ENCODE measurements at regions not wholly inside any gene's neighbourhood (a gene's known extent, or its start where the extent isn't known, plus 50 kb on each side); places are given as distances from the start of the nearest gene placed in this dataset.
A peak's percentile ranks its signal among the peaks of the same experiment; 100 is the strongest.
"Not testable (repeated sequence)": the region's sequence is repeated elsewhere in the genome, so short reads cannot be mapped to it uniquely, and the experiment has no call there.

DNA sequence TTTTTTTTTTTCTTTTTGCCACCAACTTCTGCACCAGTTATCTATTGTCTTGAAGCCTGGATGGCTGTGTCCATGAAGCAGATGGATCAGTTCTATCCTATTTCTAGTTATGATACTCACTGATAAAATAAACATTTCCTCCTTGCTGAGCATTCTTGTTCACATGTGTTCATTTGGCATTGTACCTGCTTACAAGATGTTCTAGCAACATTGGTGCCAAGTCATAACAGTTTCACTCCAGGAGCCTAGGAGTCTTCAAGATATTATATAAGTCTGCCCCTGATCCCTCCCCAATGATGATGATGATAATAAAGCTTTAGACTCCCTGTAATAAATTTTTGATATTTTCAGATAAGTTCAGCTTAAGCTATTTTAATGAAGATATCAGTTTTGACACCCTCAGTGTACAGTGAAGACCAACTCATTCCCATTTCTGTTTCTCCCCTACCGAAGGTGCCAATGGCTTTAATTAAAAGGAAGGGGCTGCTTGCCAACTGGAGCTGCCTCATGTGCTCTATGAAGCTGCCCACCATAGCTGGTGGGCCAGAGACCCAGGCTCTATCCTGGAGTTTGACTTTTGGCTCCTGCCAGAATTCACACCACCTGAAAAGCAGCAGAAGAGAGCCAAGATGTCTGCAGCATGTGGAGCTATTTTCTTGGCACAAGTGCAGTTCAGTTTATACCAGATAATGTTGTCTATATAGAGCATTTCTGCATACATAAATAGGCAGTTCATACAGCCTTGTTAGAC, 265.4 kb upstream of the TET2 start:
- no peak for DNase-seq (ENCODE audit: low read depth in 4 of 4, low spot score in 3 of 4)

- DNase-seq (ENCODE audit: low read depth in 4 of 4, low spot score in 3 of 4) = no peak
Observed at GRCh38 chr4:104890598-104891275, 255.9 kb upstream of the TET2 start.

- no peak for DNase-seq (ENCODE audit: low read depth in 4 of 4, low spot score in 3 of 4)
Observed at GRCh38 chr4:104896660-104897645, 249.7 kb upstream of the TET2 start.

DNA sequence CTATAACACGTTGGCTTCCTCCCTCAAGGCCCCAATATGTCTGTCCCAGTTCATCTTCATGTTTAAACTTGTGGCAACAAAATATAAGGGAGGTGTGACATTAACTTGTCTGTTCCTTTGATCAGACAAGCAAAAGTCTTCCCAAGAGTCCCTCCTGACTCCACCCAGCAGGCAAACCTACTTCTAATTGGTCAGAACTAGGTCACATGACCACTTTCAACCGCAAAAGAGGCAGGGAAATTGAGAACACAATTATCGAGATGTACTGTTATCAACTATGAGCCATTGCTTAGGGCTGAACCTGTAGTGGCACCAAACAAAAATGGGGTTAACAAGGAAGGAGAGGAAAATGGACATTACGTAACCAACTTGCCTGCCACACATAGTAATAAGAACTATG, 246.8 kb upstream of the TET2 start:
- DNase-seq (ENCODE audit: low read depth in 4 of 4, low spot score in 3 of 4) = no peak

DNA sequence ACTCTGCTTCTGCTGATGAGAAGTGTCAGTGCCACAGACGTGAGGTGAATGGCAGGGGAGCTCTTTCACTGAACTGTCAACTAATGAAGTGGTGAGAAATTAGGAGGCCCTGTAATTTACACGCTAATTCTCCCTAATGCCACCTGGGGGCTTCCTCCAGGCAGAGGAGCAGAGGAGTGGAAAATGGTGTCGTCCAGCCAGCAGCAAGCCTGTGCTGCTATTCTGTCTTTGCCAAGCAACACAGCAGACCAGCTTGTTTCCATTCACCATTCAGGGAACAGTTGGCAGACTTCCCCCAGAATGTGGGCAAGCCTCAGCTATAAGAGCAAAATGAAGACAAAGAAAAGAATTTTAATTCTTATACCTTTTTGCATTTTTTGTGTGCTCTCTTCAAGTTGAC, 245.2 kb upstream of the TET2 start:
- no peak for DNase-seq (ENCODE audit: low read depth in 4 of 4, low spot score in 3 of 4)

DNA sequence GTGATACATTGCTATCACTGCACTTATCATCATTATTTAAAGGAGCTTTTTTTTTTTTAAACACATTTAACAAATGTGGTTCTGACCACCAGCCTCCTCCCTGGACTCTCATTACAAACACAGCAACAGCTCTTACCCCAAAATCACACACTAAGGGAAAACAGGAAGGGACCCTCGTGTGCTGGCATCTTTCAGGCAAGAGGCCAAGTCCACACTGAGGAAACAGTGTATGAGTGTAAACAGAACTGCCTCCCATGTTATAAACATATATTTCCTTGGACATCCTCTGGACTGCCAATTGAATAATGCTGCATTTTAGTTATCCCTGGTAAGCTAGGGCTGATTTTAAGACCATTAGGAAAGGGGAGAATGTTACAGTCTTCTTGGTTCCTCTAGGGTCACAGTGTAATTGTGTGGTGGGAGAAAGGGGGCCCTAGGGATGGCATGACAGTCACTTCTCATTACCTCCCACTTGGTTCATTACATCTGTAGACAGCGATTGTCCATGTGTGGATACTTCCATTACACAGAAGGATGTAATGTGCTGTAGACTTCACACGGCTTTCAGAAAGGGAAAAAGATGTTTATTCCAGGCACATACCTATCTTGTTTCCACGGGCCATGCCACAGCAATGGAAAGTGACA, 244.6 kb upstream of the TET2 start:
- DNase-seq (ENCODE audit: low read depth in 4 of 4, low spot score in 3 of 4) = no peak

GRCh38 chr4:104905065-104905464, 241.6 kb upstream of the TET2 start:
- DNase-seq (ENCODE audit: low read depth in 4 of 4, low spot score in 3 of 4) = no peak

DNA sequence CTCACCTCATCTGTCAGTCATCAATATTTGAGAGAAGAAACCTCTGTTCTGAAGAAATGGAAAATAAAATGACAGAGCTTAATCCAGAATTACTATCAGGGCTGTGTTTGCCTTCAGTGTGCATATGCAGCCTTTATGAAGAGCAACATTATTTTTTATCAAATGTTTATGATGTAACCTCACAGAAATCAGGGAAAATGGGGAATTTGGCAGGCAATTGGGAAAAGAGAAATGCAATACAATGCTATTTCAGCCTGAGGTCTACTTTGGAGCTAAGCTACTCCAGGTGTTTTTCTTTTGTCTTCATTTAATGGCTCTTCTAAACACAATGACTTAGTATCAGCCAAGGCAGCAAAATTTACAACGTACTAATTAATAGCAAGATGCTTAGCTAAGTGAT, 241.1 kb upstream of the TET2 start:
- DNase-seq (ENCODE audit: low read depth in 4 of 4, low spot score in 3 of 4) = no peak

- peak in 1 of 4 donors; percentile 11 for DNase-seq (ENCODE audit: low read depth in 4 of 4, low spot score in 3 of 4)
Observed at GRCh38 chr4:104906276-104906675, 240.4 kb upstream of the TET2 start.

- no peak for DNase-seq (ENCODE audit: low read depth in 4 of 4, low spot score in 3 of 4)
Observed at GRCh38 chr4:104907074-104907649, 239.5 kb upstream of the TET2 start.

DNA sequence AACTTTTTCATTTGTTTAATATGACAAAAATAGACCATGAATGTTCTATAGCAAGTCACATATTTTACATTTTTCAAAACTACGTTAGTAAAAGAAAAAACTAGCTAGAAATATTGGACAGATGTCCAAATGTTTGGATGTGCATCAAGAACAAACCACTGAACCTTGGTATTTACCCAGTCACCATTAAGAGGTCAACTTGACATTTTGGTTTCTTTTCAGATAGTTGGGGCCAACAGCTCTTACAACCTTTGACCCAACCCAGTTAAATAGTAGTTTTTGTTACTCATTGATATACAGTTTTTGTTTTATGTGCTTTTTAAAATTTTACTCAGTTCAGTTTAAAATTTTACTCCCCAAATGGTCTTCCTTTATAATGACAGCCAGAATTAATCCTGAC, 238.7 kb upstream of the TET2 start:
- no peak for DNase-seq (ENCODE audit: low read depth in 4 of 4, low spot score in 3 of 4)

- no peak for DNase-seq (ENCODE audit: low read depth in 4 of 4, low spot score in 3 of 4)
Observed at GRCh38 chr4:104909376-104909775, 237.3 kb upstream of the TET2 start.

DNA sequence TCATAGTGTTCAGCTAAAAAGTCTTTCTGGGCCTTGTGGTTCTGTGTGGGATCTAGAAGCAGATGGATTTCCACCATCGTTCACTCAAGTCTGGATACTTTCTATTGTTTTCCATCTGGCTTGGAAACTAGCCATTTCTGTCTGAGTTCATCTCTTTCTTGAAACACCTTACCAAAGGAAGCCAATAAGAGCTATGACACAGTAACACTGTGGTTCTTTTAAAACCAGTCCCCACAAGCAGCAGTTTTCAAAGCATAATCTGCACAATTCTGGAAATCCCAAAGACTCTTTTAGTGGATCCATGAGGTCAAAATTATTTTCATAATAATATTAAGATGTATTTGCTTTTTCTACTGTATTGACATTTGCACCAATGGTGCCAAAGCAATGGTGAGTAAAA, 234.2 kb upstream of the TET2 start:
- DNase-seq (ENCODE audit: low read depth in 4 of 4, low spot score in 3 of 4) = no peak

- DNase-seq (ENCODE audit: low read depth in 4 of 4, low spot score in 3 of 4) = no peak
Observed at GRCh38 chr4:104915373-104915772, 231.3 kb upstream of the TET2 start.

GRCh38 chr4:104915864-104916263, 230.8 kb upstream of the TET2 start:
- DNase-seq (ENCODE audit: low read depth in 4 of 4, low spot score in 3 of 4) = no peak

DNA sequence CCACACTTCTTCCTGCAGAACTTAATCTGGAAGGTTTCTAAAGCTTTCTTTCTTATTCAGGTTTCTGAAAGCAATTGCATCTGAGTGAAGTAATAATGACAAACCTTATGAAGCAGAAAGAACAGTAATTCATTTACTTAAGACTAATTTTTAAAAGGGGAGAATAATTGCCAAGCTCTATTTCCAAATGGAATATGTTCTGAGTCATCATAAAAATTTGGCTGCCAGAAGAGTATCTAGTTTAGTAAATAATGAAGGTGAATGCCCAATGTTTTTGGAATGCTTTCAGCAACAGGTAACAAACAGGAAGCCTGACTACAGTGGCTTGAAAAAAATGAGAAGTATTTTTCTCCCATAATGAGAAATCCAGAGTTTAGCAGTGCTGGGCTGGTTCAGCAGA, 227.3 kb upstream of the TET2 start:
- DNase-seq (ENCODE audit: low read depth in 4 of 4, low spot score in 3 of 4) = no peak

GRCh38 chr4:104930298-104930697, 216.4 kb upstream of the TET2 start:
- no peak for DNase-seq (ENCODE audit: low read depth in 4 of 4, low spot score in 3 of 4)

- DNase-seq (ENCODE audit: low read depth in 4 of 4, low spot score in 3 of 4) = not testable (repeated sequence)
Observed at GRCh38 chr4:104930745-104931736, 215.6 kb upstream of the TET2 start.

GRCh38 chr4:104938624-104939023, 208.1 kb upstream of the TET2 start:
- no peak for DNase-seq (ENCODE audit: low read depth in 4 of 4, low spot score in 3 of 4)
